KMS-11 (cell line): ENCODE measurements at regions not wholly inside any gene's neighbourhood (a gene's known extent, or its start where the extent isn't known, plus 50 kb on each side); places are given as distances from the start of the nearest gene placed in this dataset.

ENCODE experiments used
- H2AFZ ChIP-seq: fragments of 200-600 bp; sonication (generic); 2 replicates; pipeline ENCODE4 v1.6.1; 2016; ENCODE audit warnings: antibody characterized with exemption, mixed run types, low read depth
- H3K27ac ChIP-seq: fragments of 200-600 bp; sonication (generic); 2 replicates; pipeline ENCODE4 v1.6.1; 2016; ENCODE audit warnings: mild to moderate bottlenecking, mixed run types
- H3K27me3 ChIP-seq: fragments of 200-600 bp; sonication (generic); 2 replicates; pipeline ENCODE4 v1.6.1; 2017; ENCODE audit warnings: mild to moderate bottlenecking, low read depth, mixed run types, moderate library complexity; ENCODE audit not compliant: insufficient read depth
- H3K36me3 ChIP-seq: fragments of 200-600 bp; sonication (generic); 2 replicates; pipeline ENCODE4 v1.6.1; 2017; ENCODE audit warnings: mild to moderate bottlenecking, mixed run types; ENCODE audit not compliant: insufficient read depth
- H3K4me1 ChIP-seq: fragments of 200-600 bp; sonication (generic); 2 replicates; pipeline ENCODE4 v1.6.1; 2016; ENCODE audit warnings: mild to moderate bottlenecking, low read depth, mixed run types; ENCODE audit not compliant: poor library complexity, severe bottlenecking
- H3K4me2 ChIP-seq: fragments of 200-600 bp; sonication (generic); 2 replicates; pipeline ENCODE4 v1.7.0; 2016; ENCODE audit warnings: mild to moderate bottlenecking, mixed run types
- H3K4me3 ChIP-seq: fragments of 200-600 bp; sonication (generic); IDR thresholded peaks from 2 replicates; pipeline ENCODE4 v1.6.1; 2017; ENCODE audit warnings: low read depth, low read length, mixed read lengths; ENCODE audit not compliant: insufficient read depth
- H3K79me2 ChIP-seq: fragments of 200-600 bp; sonication (generic); 2 replicates; pipeline ENCODE4 v1.6.1; 2016; ENCODE audit warnings: low read depth, mixed run types; ENCODE audit not compliant: insufficient read depth
- H3K9ac ChIP-seq: fragments of 200-600 bp; sonication (generic); 2 replicates; pipeline ENCODE4 v1.6.1; 2016; ENCODE audit warnings: mild to moderate bottlenecking, mixed run types
- H4K20me1 ChIP-seq: fragments of 200-600 bp; sonication (generic); 2 replicates; pipeline ENCODE4 v1.6.1; 2016; ENCODE audit warnings: mild to moderate bottlenecking, mixed run types; ENCODE audit not compliant: insufficient read depth
- CTCF ChIP-seq: fragments of 200-600 bp; sonication (generic); conservative IDR thresholded peaks from 2 replicates; pipeline ENCODE4 v1.6.1; 2017; ENCODE audit warnings: low read depth, mild to moderate bottlenecking, antibody characterized with exemption, low read length, moderate library complexity, mixed read lengths

- Histone ChIP-seq H3K4me2 (peak overlapping the region; percentile 31), H3K27ac (peak overlapping the region; percentile 55), H3K79me2 (no peaks in the 10 kb centered on the region), H3K4me1 (peaks cover 19% of the 10 kb centered on the region), H3K9ac (no peak overlapping the region), H3K27me3 (no peaks in the 10 kb centered on the region), H2AFZ (peak overlapping the region; percentile 53), H4K20me1 (no peaks in the 10 kb centered on the region), H3K36me3 (no peaks in the 10 kb centered on the region), H3K4me3 (no peak overlapping the region)
- TF ChIP-seq CTCF = no peak
Observed at GRCh38 chr4:27861802-27862201, 1001.2 kb downstream of the STIM2 start.

GRCh38 chr4:27873596-27873995 is 1013.0 kb downstream of the STIM2 start:
- Histone ChIP-seq H3K4me3 (no peak overlapping the region), H3K9ac (no peak overlapping the region), H3K27ac (no peak overlapping the region), H2AFZ (no peak overlapping the region), H4K20me1 (no peaks in the 10 kb centered on the region), H3K79me2 (no peaks in the 10 kb centered on the region), H3K27me3 (no peaks in the 10 kb centered on the region), H3K4me2 (no peak overlapping the region), H3K4me1 (no peaks in the 10 kb centered on the region), H3K36me3 (no peaks in the 10 kb centered on the region)
- no peak for TF ChIP-seq CTCF

GRCh38 chr4:27881705-27882104 is 1021.1 kb downstream of the STIM2 start:
- Histone ChIP-seq H3K4me1 (no peaks in the 10 kb centered on the region), H3K27me3 (no peaks in the 10 kb centered on the region), H3K9ac (no peak overlapping the region), H3K4me3 (no peak overlapping the region), H3K27ac (no peak overlapping the region), H2AFZ (no peak overlapping the region), H4K20me1 (no peaks in the 10 kb centered on the region), H3K4me2 (no peak overlapping the region), H3K79me2 (no peaks in the 10 kb centered on the region), H3K36me3 (no peaks in the 10 kb centered on the region)
- TF ChIP-seq CTCF = no peak

- Histone ChIP-seq H2AFZ (no peak overlapping the region), H3K4me1 (no peaks in the 10 kb centered on the region), H3K9ac (no peak overlapping the region), H3K4me2 (no peak overlapping the region), H4K20me1 (no peaks in the 10 kb centered on the region), H3K27me3 (no peaks in the 10 kb centered on the region), H3K27ac (no peak overlapping the region), H3K36me3 (no peaks in the 10 kb centered on the region), H3K4me3 (no peak overlapping the region), H3K79me2 (no peaks in the 10 kb centered on the region)
- TF ChIP-seq CTCF = no peak
Observed at GRCh38 chr4:27886120-27886519, 1025.5 kb downstream of the STIM2 start.

- H3K36me3 ChIP-seq = no peaks in the 10 kb centered on the region
Observed at GRCh38 chr4:27887646-27888045, 1027.0 kb downstream of the STIM2 start.

More at GRCh38 chr4:27887646-27888045, 1027.0 kb downstream of the STIM2 start:
- no peak for TF ChIP-seq CTCF
- Histone ChIP-seq H3K4me3 (no peak overlapping the region), H3K27me3 (no peaks in the 10 kb centered on the region), H4K20me1 (no peaks in the 10 kb centered on the region), H3K79me2 (no peaks in the 10 kb centered on the region), H3K9ac (no peak overlapping the region), H2AFZ (no peak overlapping the region), H3K27ac (no peak overlapping the region), H3K4me2 (no peak overlapping the region), H3K4me1 (no peaks in the 10 kb centered on the region)
